Astrocyte (in vitro differentiated cells and primary cell): ENCODE measurements at regions not wholly inside any gene's neighbourhood (a gene's known extent, or its start where the extent isn't known, plus 50 kb on each side); places are given as distances from the start of the nearest gene placed in this dataset.

Experiments used
- EZH2 ChIP-seq: IDR thresholded peaks from 2 replicates; pipeline ENCODE4 v1.6.1; 2012; ENCODE audit warnings: mild to moderate bottlenecking, low read length, inconsistent platforms; ENCODE audit not compliant: insufficient read depth
- TF ChIP-seq, protein P1 (sequence below): IDR thresholded peaks from 2 replicates; pipeline ENCODE4 v1.5.1; 2011; ENCODE audit warnings: low read depth, mild to moderate bottlenecking, inconsistent platforms, low read length, moderate library complexity; ENCODE audit not compliant: insufficient read depth

DNA sequence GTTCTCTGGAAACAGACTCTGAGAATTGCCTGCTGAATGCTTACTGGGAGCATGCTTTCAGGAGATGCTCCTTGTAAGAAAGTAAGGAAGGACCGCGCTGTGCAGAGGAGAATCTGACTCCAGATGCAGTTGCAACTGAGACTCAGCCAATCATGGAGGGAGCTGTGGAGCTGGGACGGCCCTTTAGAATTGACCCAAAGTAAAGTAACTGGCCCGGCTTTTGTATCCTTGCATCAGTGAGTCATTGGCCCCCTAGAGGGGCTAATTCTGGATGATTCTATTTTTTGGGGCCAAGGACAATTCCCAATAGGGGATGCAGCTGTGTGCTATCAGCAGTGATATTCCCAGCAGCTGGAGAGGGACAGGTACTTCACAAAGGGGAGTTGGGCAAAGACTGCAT, 170.4 kb downstream of the PTEN start:
- TF ChIP-seq, protein P1, sequence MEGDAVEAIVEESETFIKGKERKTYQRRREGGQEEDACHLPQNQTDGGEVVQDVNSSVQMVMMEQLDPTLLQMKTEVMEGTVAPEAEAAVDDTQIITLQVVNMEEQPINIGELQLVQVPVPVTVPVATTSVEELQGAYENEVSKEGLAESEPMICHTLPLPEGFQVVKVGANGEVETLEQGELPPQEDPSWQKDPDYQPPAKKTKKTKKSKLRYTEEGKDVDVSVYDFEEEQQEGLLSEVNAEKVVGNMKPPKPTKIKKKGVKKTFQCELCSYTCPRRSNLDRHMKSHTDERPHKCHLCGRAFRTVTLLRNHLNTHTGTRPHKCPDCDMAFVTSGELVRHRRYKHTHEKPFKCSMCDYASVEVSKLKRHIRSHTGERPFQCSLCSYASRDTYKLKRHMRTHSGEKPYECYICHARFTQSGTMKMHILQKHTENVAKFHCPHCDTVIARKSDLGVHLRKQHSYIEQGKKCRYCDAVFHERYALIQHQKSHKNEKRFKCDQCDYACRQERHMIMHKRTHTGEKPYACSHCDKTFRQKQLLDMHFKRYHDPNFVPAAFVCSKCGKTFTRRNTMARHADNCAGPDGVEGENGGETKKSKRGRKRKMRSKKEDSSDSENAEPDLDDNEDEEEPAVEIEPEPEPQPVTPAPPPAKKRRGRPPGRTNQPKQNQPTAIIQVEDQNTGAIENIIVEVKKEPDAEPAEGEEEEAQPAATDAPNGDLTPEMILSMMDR: no peak
- no peak for TF ChIP-seq EZH2
